Loucy (cell line): ENCODE measurements at regions not wholly inside any gene's neighbourhood (a gene's known extent, or its start where the extent isn't known, plus 50 kb on each side); places are given as distances from the start of the nearest gene placed in this dataset.

Experiments used
- CTCF ChIP-seq: fragments of 200-600 bp; sonication (generic); conservative IDR thresholded peaks from 2 replicates; pipeline ENCODE4 v1.5.1; 2014; ENCODE audit warnings: mild to moderate bottlenecking, antibody characterized with exemption, low read length
- EZH2phosphoT487 ChIP-seq: fragments of 200-600 bp; IDR thresholded peaks from 2 replicates; pipeline ENCODE4 v1.6.1; 2018; ENCODE audit warnings: antibody characterized with exemption, mild to moderate bottlenecking, moderate library complexity, borderline replicate concordance

GRCh38 chr13:40232311-40233040 is 434.0 kb downstream of the FOXO1 start:
- TF ChIP-seq CTCF, result no peak
- no peak for TF ChIP-seq EZH2phosphoT487
